ENCODE measurements at regions not wholly inside any gene's neighbourhood (a gene's known extent, or its start where the extent isn't known, plus 50 kb on each side); places are given as distances from the start of the nearest gene placed in this dataset.

- no peak for TF ChIP-seq ISL1 (CRISPR knock-in tag; IDR thresholded peaks at IDR 0.05)
- TF ChIP-seq RARB (CRISPR knock-in tag; IDR thresholded peaks at IDR 0.05), result no peak
- no peak for TF ChIP-seq GLIS3 (CRISPR knock-in tag; IDR thresholded peaks at IDR 0.05)
Observed at GRCh38 chr5:163692091-163692490, 186.7 kb downstream of the MAT2B start (continued).

GRCh38 chr5:163695830-163696578 lies 190.6 kb downstream of the MAT2B start:
- no peak for TF ChIP-seq ZFP30 (CRISPR knock-in tag; IDR thresholded peaks at IDR 0.05)
- TF ChIP-seq ARNTL (CRISPR knock-in tag; IDR thresholded peaks at IDR 0.05; ENCODE audit: borderline replicate concordance, low read depth), result no peak
- TF ChIP-seq SNAI2 (CRISPR knock-in tag; IDR thresholded peaks at IDR 0.05), result no peak
- no peak for TF ChIP-seq ESRRG (CRISPR knock-in tag; IDR thresholded peaks at IDR 0.05)
- TF ChIP-seq ZNF565 (CRISPR knock-in tag; conservative IDR thresholded peaks at IDR 0.05; ENCODE audit: low read depth), result no peak
- TF ChIP-seq BACH2 (CRISPR knock-in tag; IDR thresholded peaks at IDR 0.05; ENCODE audit: borderline replicate concordance), result no peak
- no peak for TF ChIP-seq ISL1 (CRISPR knock-in tag; IDR thresholded peaks at IDR 0.05)
- TF ChIP-seq PATZ1 (CRISPR knock-in tag; IDR thresholded peaks at IDR 0.05; ENCODE audit: borderline replicate concordance), result no peak
- no peak for TF ChIP-seq CSRNP3 (CRISPR knock-in tag; IDR thresholded peaks at IDR 0.05)
- TF ChIP-seq ZNF8 (CRISPR knock-in tag; IDR thresholded peaks at IDR 0.05), result no peak
- no peak for TF ChIP-seq ZC3H10 (CRISPR knock-in tag; IDR thresholded peaks at IDR 0.05)
- TF ChIP-seq GLIS3 (CRISPR knock-in tag; IDR thresholded peaks at IDR 0.05), result no peak
- no peak for TF ChIP-seq CSDC2 (CRISPR knock-in tag; IDR thresholded peaks at IDR 0.05)
- TF ChIP-seq CREB5 (CRISPR knock-in tag; IDR thresholded peaks at IDR 0.05; ENCODE audit: low read depth), result no peak
- TF ChIP-seq TSHZ2 (CRISPR knock-in tag; IDR thresholded peaks at IDR 0.05), result no peak
- no peak for TF ChIP-seq ZNF70 (CRISPR knock-in tag; IDR thresholded peaks at IDR 0.05)
- no peak for TF ChIP-seq ZFP3 (CRISPR knock-in tag; IDR thresholded peaks at IDR 0.05)

GRCh38 chr5:163696579-163696887 lies 191.1 kb downstream of the MAT2B start:
- ATAC-seq, result peak; percentile 52
- no peak for TF ChIP-seq RARB (CRISPR knock-in tag; IDR thresholded peaks at IDR 0.05)
- TF ChIP-seq TSHZ2 (CRISPR knock-in tag; IDR thresholded peaks at IDR 0.05), result no peak
- TF ChIP-seq BACH2 (CRISPR knock-in tag; IDR thresholded peaks at IDR 0.05; ENCODE audit: borderline replicate concordance), result no peak
- TF ChIP-seq CSRNP3 (CRISPR knock-in tag; IDR thresholded peaks at IDR 0.05), result no peak
- no peak for TF ChIP-seq TOX (CRISPR knock-in tag; IDR thresholded peaks at IDR 0.05; ENCODE audit: borderline replicate concordance)
- TF ChIP-seq SNAI2 (CRISPR knock-in tag; IDR thresholded peaks at IDR 0.05), result no peak
- no peak for TF ChIP-seq ESRRG (CRISPR knock-in tag; IDR thresholded peaks at IDR 0.05)
- no peak for TF ChIP-seq ARNTL (CRISPR knock-in tag; IDR thresholded peaks at IDR 0.05; ENCODE audit: borderline replicate concordance, low read depth)

More at GRCh38 chr5:163695830-163696578, 190.6 kb downstream of the MAT2B start:
- ATAC-seq, result peak; percentile 100

Measured in SK-N-SH treated with all-trans-retinoic acid at 6 μM for 48 hours (cell line).